ENCODE measurements at regions not wholly inside any gene's neighbourhood (a gene's known extent, or its start where the extent isn't known, plus 50 kb on each side); places are given as distances from the start of the nearest gene placed in this dataset.
"Not testable (repeated sequence)": the region's sequence is repeated elsewhere in the genome, so short reads cannot be mapped to it uniquely, and the experiment has no call there.

DNA sequence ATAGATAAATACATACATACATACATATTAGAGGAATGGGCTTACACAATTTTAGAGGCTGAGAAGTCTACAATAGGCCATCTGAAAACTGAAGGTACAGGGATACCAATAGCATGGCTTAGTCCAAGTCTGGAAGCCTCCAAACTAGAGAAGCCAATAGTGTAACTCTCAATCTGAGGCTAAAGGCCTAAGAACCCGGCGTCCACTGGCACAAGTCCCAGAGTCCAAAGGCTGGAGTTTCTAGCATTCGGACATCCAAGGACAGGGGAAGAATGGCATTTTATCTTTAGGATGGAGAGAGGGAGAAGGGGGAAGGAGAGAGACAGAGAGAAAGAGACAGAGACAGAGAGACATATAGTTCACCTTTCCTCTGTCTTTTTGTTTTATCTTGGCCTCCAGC, 63.7 kb upstream of the SYT4 start:
- H3K9me3 Mint-ChIP-seq, result peaks cover 6% of the 10 kb centered on the region
- H3K4me1 Mint-ChIP-seq, result no peaks in the 10 kb centered on the region
- H3K36me3 Mint-ChIP-seq, result no peaks in the 10 kb centered on the region
- H3K4me3 Mint-ChIP-seq, result peak overlapping the region; percentile 11
- DNase-seq, result no peak
- H3K27me3 Mint-ChIP-seq, result no peaks in the 10 kb centered on the region
- H3K27ac Mint-ChIP-seq, result no peak overlapping the region

DNA sequence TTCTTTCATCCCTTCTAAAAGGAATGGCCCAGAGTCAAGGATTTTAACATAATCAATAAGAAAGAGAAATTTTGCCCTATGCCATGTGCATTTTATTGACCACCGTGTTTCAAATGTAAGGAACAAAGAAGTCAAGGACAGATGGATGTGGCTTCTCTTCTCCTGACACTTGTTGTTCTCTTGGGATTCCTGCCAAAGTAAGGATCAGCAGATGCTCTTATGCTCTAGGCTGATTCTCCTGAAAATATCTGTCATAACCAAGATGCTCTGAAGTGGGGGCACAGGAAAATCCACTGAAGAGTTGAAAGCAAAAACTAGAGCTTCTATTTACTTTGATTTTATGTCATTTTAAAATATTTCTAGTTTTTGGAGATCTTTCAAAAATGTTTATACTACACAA, 72.9 kb upstream of the SYT4 start:
- no peak overlapping the region for H3K4me3 Mint-ChIP-seq
- H3K9me3 Mint-ChIP-seq, result peaks cover 4% of the 10 kb centered on the region
- no peaks in the 10 kb centered on the region for H3K27me3 Mint-ChIP-seq
- DNase-seq, result no peak
- no peaks in the 10 kb centered on the region for H3K4me1 Mint-ChIP-seq
- no peaks in the 10 kb centered on the region for H3K36me3 Mint-ChIP-seq
- H3K27ac Mint-ChIP-seq, result no peak overlapping the region

- no peak for DNase-seq
- Mint-ChIP-seq H3K4me1 (no peaks in the 10 kb centered on the region), H3K27ac (no peak overlapping the region), H3K36me3 (no peaks in the 10 kb centered on the region), H3K9me3 (peaks cover 4% of the 10 kb centered on the region), H3K27me3 (no peaks in the 10 kb centered on the region), H3K4me3 (no peak overlapping the region)
Measured at GRCh38 chr18:43364535-43364934, 87.2 kb upstream of the SYT4 start.

DNA sequence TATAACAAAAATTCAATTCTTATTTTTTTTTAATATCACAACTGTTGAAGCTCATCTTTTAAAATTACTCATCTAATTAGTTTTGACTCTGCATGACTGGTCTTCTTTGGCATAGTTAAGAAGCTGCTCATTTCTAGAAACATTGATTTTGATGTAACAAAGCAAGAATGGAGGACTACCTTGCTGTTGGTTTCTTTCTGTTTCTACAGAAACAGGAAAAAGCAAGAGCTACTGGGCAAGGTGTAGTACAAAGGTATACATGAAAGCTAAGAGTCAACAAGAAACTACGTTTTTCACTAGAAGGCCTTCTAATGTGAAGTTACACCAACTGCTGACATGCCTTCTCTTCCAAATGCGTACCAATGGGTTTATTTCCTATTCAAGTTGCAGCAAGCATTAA, 90.6 kb upstream of the SYT4 start:
- Mint-ChIP-seq H3K27me3 (no peaks in the 10 kb centered on the region), H3K27ac (no peak overlapping the region), H3K4me1 (no peaks in the 10 kb centered on the region), H3K9me3 (no peaks in the 10 kb centered on the region), H3K36me3 (no peaks in the 10 kb centered on the region), H3K4me3 (no peak overlapping the region)
- DNase-seq, result no peak

- H3K27me3 Mint-ChIP-seq, H3K36me3 Mint-ChIP-seq, H3K27ac Mint-ChIP-seq, H3K4me3 Mint-ChIP-seq, H3K4me1 Mint-ChIP-seq, DNase-seq, H3K9me3 Mint-ChIP-seq: not testable (repeated sequence)
Measured at GRCh38 chr18:43369311-43369710, 92.0 kb upstream of the SYT4 start.

- Mint-ChIP-seq H3K4me3 (no peak overlapping the region), H3K4me1 (no peaks in the 10 kb centered on the region), H3K9me3 (peaks cover 2% of the 10 kb centered on the region), H3K27me3 (no peaks in the 10 kb centered on the region), H3K27ac (no peak overlapping the region), H3K36me3 (no peaks in the 10 kb centered on the region)
- no peak for DNase-seq
Measured at GRCh38 chr18:43372773-43373172, 95.5 kb upstream of the SYT4 start.

- no peaks in the 10 kb centered on the region for H3K27me3 Mint-ChIP-seq
- H3K36me3 Mint-ChIP-seq, result no peaks in the 10 kb centered on the region
- H3K4me3 Mint-ChIP-seq, result no peak overlapping the region
- H3K4me1 Mint-ChIP-seq, result no peaks in the 10 kb centered on the region
- peaks cover 2% of the 10 kb centered on the region for H3K9me3 Mint-ChIP-seq
- H3K27ac Mint-ChIP-seq, result no peak overlapping the region
- DNase-seq, result no peak
Measured at GRCh38 chr18:43380104-43380672, 102.9 kb upstream of the SYT4 start.

DNA sequence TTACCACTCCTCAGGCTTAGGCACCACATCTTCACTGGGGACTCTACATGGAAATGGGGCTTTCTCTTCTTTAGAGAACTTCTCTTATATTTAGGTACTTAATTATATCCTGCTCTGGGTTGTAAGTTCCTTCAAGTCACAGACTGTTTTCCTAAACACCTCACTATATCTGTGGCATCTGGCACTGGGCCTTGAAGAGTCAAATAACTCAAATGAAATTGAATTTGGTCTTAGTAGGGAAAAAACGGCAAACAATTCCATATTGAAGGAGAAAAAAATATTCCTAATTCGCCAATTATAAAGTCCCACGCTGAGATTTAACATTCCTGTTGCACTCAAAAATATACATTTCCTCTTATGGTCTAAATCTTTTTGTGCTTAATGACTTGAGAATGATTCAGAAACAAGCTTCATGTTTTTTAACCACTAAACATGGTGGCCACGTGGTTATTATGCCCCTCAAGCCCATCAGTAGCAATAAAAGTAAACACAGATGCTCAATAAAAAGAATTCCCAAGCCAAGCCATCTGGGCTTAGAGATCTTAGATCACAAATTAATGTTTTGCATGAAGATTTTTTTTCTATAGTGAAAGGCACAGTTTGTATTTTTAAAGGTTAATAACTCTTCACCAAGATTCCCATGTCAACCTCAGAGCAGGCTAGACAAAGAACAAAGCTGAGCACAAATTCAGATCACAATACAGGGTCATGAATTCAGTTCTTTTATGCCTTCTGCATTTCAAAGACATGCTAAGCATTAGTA, 105.5 kb upstream of the SYT4 start:
- H3K4me1 Mint-ChIP-seq, result no peaks in the 10 kb centered on the region
- H3K9me3 Mint-ChIP-seq, result no peaks in the 10 kb centered on the region
- no peak for DNase-seq
- no peak overlapping the region for H3K27ac Mint-ChIP-seq
- no peaks in the 10 kb centered on the region for H3K27me3 Mint-ChIP-seq
- H3K4me3 Mint-ChIP-seq, result no peak overlapping the region
- H3K36me3 Mint-ChIP-seq, result no peaks in the 10 kb centered on the region

- Mint-ChIP-seq H3K27ac (no peak overlapping the region), H3K9me3 (peaks cover 4% of the 10 kb centered on the region), H3K4me3 (no peak overlapping the region), H3K4me1 (no peaks in the 10 kb centered on the region), H3K27me3 (no peaks in the 10 kb centered on the region), H3K36me3 (no peaks in the 10 kb centered on the region)
- DNase-seq, result no peak
Measured at GRCh38 chr18:43389163-43389562, 111.9 kb upstream of the SYT4 start.

- Mint-ChIP-seq H3K36me3 (no peaks in the 10 kb centered on the region), H3K27me3 (no peaks in the 10 kb centered on the region), H3K4me1 (no peaks in the 10 kb centered on the region), H3K27ac (no peak overlapping the region), H3K9me3 (peaks cover 4% of the 10 kb centered on the region), H3K4me3 (no peak overlapping the region)
- no peak for DNase-seq
Measured at GRCh38 chr18:43392168-43392567, 114.9 kb upstream of the SYT4 start.

DNA sequence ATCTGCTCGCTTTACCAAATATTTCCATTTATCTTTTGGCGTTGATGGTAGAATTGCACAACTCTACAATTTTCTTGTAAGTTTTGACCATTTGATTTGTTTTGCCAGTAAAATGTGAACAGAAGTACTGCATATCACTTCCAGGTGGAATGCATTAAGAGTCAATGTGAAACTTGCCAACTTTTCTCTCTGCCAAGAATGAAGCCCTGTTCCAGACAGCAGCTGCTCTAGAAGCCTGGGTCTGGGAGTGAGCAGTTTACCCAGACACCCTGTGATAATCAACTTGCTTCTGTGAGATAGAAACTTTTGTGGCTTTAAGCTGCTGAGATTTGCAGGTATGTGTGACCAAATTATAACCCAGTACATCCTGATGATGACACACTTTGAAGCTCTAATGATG, 115.9 kb upstream of the SYT4 start:
- Mint-ChIP-seq H3K27ac (no peak overlapping the region), H3K4me1 (no peaks in the 10 kb centered on the region), H3K9me3 (peaks cover 4% of the 10 kb centered on the region), H3K4me3 (no peak overlapping the region), H3K27me3 (no peaks in the 10 kb centered on the region), H3K36me3 (no peaks in the 10 kb centered on the region)
- no peak for DNase-seq

DNA sequence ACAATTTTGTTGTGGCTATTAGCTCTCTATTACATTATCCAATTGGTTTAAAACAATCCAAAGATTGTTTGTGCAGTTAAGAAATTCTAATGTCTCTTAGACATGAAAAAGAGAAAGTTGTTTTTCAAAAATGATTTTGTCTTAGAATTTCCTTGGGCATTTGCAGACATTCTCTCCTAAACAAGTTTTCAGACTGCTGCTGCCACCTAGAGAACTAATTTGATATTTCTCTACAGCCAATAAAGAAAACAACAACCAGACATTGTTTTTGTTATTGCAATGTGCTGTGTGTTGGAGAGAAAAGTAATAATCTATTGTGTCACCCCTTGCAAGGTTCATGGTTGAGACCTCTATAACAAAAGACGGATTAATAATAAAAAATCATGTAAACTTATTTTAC, 119.0 kb upstream of the SYT4 start:
- Mint-ChIP-seq H3K9me3 (peaks cover 5% of the 10 kb centered on the region), H3K27ac (no peak overlapping the region), H3K4me3 (no peak overlapping the region), H3K4me1 (no peaks in the 10 kb centered on the region), H3K27me3 (no peaks in the 10 kb centered on the region), H3K36me3 (no peaks in the 10 kb centered on the region)
- no peak for DNase-seq

DNA sequence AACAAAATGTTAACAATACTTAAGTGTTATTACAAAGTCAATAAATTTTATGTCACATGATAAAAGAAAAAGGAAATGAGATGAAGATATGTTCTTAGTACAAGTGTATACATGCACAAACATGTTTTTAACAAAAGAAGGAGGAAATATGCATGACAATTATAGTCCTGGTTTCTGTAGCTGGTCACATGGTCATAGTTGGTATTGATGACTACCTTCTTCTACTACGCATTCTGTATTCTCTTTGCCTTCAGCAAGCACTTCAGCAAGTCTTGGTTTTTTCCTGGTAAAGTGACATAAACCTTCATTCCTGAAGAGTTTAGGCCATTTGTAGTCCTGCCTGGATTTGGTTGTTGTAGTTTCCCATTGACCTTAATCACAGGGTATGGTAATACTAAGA, 121.3 kb upstream of the SYT4 start:
- no peak for DNase-seq
- Mint-ChIP-seq H3K27ac (no peak overlapping the region), H3K9me3 (peaks cover 5% of the 10 kb centered on the region), H3K4me3 (no peak overlapping the region), H3K27me3 (no peaks in the 10 kb centered on the region), H3K36me3 (no peaks in the 10 kb centered on the region), H3K4me1 (no peaks in the 10 kb centered on the region)

DNA sequence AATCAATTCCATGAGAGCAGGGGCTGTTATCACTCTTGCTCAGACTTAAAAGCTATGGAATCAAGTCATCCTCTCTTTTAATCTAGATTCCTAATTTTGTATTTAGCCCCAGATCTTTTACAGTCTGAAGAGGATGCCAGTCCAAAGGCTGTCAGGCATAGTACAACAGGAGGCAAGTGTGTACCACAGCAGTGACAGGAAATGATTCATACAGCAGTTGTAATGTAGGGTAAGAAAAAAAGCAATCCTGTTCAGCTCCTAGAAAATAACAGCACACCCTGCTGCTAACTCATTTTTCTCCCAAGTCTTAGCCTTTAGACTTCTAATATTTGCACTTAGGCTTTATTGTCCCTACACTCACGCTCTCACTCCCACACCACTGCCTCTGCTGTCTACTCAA, 127.8 kb upstream of the SYT4 start:
- DNase-seq, result no peak
- Mint-ChIP-seq H3K27me3 (no peaks in the 10 kb centered on the region), H3K9me3 (peaks cover 2% of the 10 kb centered on the region), H3K4me1 (no peaks in the 10 kb centered on the region), H3K36me3 (no peaks in the 10 kb centered on the region), H3K4me3 (no peak overlapping the region), H3K27ac (no peak overlapping the region)

DNA sequence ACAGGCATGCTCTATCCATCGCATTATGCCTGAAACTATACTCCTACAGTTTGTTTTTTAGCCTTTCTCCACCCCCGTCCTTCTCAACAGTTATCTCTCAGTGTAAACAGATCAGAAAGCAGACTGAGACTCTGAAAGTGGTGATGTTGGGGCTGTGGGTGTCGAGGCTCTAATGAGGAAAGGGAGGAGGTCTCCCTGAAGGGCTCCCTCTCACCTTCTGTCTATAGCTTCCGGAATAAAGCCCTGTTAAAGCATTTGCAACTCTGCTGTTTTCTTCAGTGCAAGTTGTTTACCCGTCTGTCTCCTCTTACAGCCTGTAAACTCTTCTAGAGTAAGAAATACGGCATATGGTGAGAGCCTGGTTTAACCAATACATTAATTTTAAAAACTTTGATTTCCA, 136.7 kb upstream of the SYT4 start:
- no peaks in the 10 kb centered on the region for H3K9me3 Mint-ChIP-seq
- no peak overlapping the region for H3K4me3 Mint-ChIP-seq
- H3K4me1 Mint-ChIP-seq, result no peaks in the 10 kb centered on the region
- H3K27ac Mint-ChIP-seq, result no peak overlapping the region
- H3K27me3 Mint-ChIP-seq, result no peaks in the 10 kb centered on the region
- H3K36me3 Mint-ChIP-seq, result no peaks in the 10 kb centered on the region
- no peak for DNase-seq

DNA sequence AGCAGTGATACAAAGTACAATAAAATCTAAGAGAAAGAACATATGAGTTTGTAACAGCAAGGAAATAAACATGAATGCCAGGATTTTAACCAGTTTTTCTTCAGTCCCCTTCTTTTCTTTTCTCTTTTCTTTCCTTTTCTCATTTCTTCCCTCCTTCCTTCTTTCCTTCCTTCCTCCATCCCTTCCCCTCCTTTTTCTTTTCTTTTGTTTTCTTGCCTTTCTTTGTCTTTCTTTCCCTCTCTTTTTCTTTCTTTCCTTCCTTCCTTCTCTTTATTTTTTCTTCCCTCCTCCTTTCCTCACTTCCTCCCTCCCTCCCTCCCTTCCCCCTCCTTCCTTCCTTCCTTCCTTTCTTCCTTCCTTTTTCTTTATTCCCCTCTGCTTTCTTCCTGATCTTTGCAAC, 142.8 kb upstream of the SYT4 start:
- H3K4me3 Mint-ChIP-seq, result no peak overlapping the region
- no peak for DNase-seq
- no peak overlapping the region for H3K27ac Mint-ChIP-seq
- no peaks in the 10 kb centered on the region for H3K36me3 Mint-ChIP-seq
- no peaks in the 10 kb centered on the region for H3K9me3 Mint-ChIP-seq
- no peaks in the 10 kb centered on the region for H3K4me1 Mint-ChIP-seq
- no peaks in the 10 kb centered on the region for H3K27me3 Mint-ChIP-seq
